ENCODE measurements at regions not wholly inside any gene's neighbourhood (a gene's known extent, or its start where the extent isn't known, plus 50 kb on each side); places are given as distances from the start of the nearest gene placed in this dataset.

GRCh38 chr13:100746953-100747683 is 72.5 kb upstream of the TMTC4 start:
- DNase-seq = no peak
- Histone ChIP-seq H3K56ac (ENCODE audit: insufficient read length, low read depth, low read length) (no peak overlapping the region), H3T11ph (ENCODE audit: low read length) (no peak overlapping the region), H2AK5ac (ENCODE audit: insufficient read length, low read length) (no peak overlapping the region), H4K5ac (ENCODE audit: insufficient read length, low read depth, low read length) (no peak overlapping the region), H3K27me3 (ENCODE audit: insufficient read depth, low read length) (no peaks in the 10 kb centered on the region), H4K20me1 (ENCODE audit: control insufficient read depth, insufficient read depth, insufficient read length) (no peaks in the 10 kb centered on the region), H2BK12ac (ENCODE audit: insufficient read length, low read depth, low read length) (no peak overlapping the region), H3K79me1 (ENCODE audit: insufficient read depth, low read depth, low read length, poor library complexity, severe bottlenecking) (no peaks in the 10 kb centered on the region), H3K23ac (ENCODE audit: insufficient read length, low read depth, low read length) (no peak overlapping the region), H2BK5ac (ENCODE audit: insufficient read length, low read length) (no peak overlapping the region), H3K18ac (ENCODE audit: insufficient read length, low read depth, low read length) (no peak overlapping the region), H2BK15ac (ENCODE audit: low read depth, low read length) (no peak overlapping the region), H3K9ac (ENCODE audit: extremely low read depth, insufficient read length, low read length) (no peak overlapping the region), H3K4ac (ENCODE audit: low read depth, low read length) (no peak overlapping the region), H3K14ac (ENCODE audit: insufficient read depth, low read length) (no peak overlapping the region), H3K79me2 (ENCODE audit: insufficient read depth, low read length) (no peaks in the 10 kb centered on the region), H2AFZ (ENCODE audit: low read length) (no peak overlapping the region), H3K23me2 (ENCODE audit: insufficient read length, low read depth, low read length, poor library complexity, severe bottlenecking) (no peaks in the 10 kb centered on the region), H3K9me3 (ENCODE audit: control insufficient read depth, low read depth, low read length) (no peaks in the 10 kb centered on the region), H4K91ac (ENCODE audit: insufficient read length, low read depth, low read length) (no peak overlapping the region), H3K4me2 (ENCODE audit: insufficient read depth, insufficient read length, low read length) (no peak overlapping the region), H2BK120ac (ENCODE audit: low read depth, low read length, poor library complexity, severe bottlenecking) (no peak overlapping the region), H4K8ac (replicated peaks; ENCODE audit: insufficient read length, low read depth, low read length) (no peak overlapping the region), H3K27ac (ENCODE audit: insufficient read length, low read depth, low read length) (no peak overlapping the region), H3K4me1 (ENCODE audit: insufficient read depth, low read length) (no peaks in the 10 kb centered on the region), H2BK20ac (ENCODE audit: low read depth, low read length, poor library complexity, severe bottlenecking) (no peak overlapping the region)
- peaks cover 0 to 4% of the 10 kb centered on the region in 2 experiments; a peak in 1 of 5 replicates for H3K9me3 Mint-ChIP-seq
- no peaks in the 10 kb centered on the region for H3K27me3 Mint-ChIP-seq (ENCODE audit: low read depth)
- no peaks in the 10 kb centered on the region for H3K36me3 Mint-ChIP-seq (ENCODE audit: insufficient read depth in 1 of 3, low read depth in 3 of 3)
- no peak for TF ChIP-seq CTCF (conservative IDR thresholded peaks at IDR 0.05)
- WGBS (ENCODE audit: extremely low coverage, insufficient read length, low lambda C conversion rate) = no CpG with 5 or more reads among the region's 6 CpGs
- H3K27ac Mint-ChIP-seq = no peak overlapping the region
- no peak overlapping the region for H3K4me3 Mint-ChIP-seq
- peaks cover 0 to 3% of the 10 kb centered on the region in 2 experiments; a peak in 1 of 4 replicates for H3K4me1 Mint-ChIP-seq

Data from H9 (cell line).